Neural cell (in vitro differentiated cells): ENCODE measurements at regions not wholly inside any gene's neighbourhood (a gene's known extent, or its start where the extent isn't known, plus 50 kb on each side); places are given as distances from the start of the nearest gene placed in this dataset.

Experiments
- H2AFZ ChIP-seq: fragments of 200-600, 300-800 bp; sonication (generic), shearing (Covaris generic); 2 replicates; pipeline ENCODE4 v1.6.0; 2014; ENCODE audit warnings: low read depth, mild to moderate bottlenecking, antibody characterized with exemption, low read length, moderate library complexity
- H3F3A ChIP-seq: fragments of 200-600 bp; shearing (Covaris generic); 2 replicates; pipeline ENCODE4 v1.6.1; 2016; ENCODE audit warnings: mild to moderate bottlenecking, moderate library complexity, mixed read lengths, antibody characterized with exemption, low read length; ENCODE audit not compliant: insufficient read depth, poor library complexity, severe bottlenecking
- H3K27ac ChIP-seq: fragments of 200-600, 300-800 bp; sonication (generic), shearing (Covaris generic); 2 replicates; pipeline ENCODE4 v1.5.1; 2014; ENCODE audit warnings: mild to moderate bottlenecking, low read length, moderate library complexity
- H3K27me3 ChIP-seq: fragments of 300-800, 200-600 bp; sonication (generic), shearing (Covaris generic); 2 replicates; pipeline ENCODE4 v1.6.0; 2014; ENCODE audit warnings: mild to moderate bottlenecking, low read depth, low read length, moderate library complexity; ENCODE audit not compliant: insufficient read depth
- H3K36me3 ChIP-seq: fragments of 300-800, 200-600 bp; sonication (generic), shearing (Covaris generic); 2 replicates; pipeline ENCODE4 v1.5.1; 2014; ENCODE audit warnings: mild to moderate bottlenecking, antibody characterized with exemption, low read length, moderate library complexity; ENCODE audit not compliant: insufficient read depth
- H3K4me2 ChIP-seq: fragments of 300-800, 200-600 bp; sonication (generic), shearing (Covaris generic); 2 replicates; pipeline ENCODE4 v1.6.0; 2014; ENCODE audit warnings: mild to moderate bottlenecking, low read length
- H3K4me3 ChIP-seq: fragments of 300-800, 200-600 bp; sonication (generic), shearing (Covaris generic); 2 replicates; pipeline ENCODE4 v1.5.1; 2014; ENCODE audit warnings: mild to moderate bottlenecking, low read length, moderate library complexity
- H3K79me2 ChIP-seq: fragments of 200-600 bp; shearing (Covaris generic); replicated peaks from 2 replicates; pipeline ENCODE4 v1.6.0; 2014; ENCODE audit warnings: mild to moderate bottlenecking, low read length, moderate library complexity; ENCODE audit not compliant: insufficient read depth
- H3K9ac ChIP-seq: fragments of 300-800, 200-600 bp; sonication (generic), shearing (Covaris generic); 2 replicates; pipeline ENCODE4 v1.6.1; 2016; ENCODE audit warnings: mild to moderate bottlenecking, low read length, mixed read lengths
- H3K9me2 ChIP-seq: fragments of 200-600 bp; shearing (Covaris generic); 2 replicates; pipeline ENCODE4 v1.6.1; 2016; ENCODE audit warnings: mild to moderate bottlenecking, low read length, mixed read lengths; ENCODE audit not compliant: insufficient read depth
- H3K9me3 ChIP-seq: fragments of 200-600, 300-800 bp; sonication (generic), shearing (Covaris generic); 2 replicates; pipeline ENCODE4 v1.6.1; 2016; ENCODE audit warnings: mild to moderate bottlenecking, mixed run types, low read length, moderate library complexity, mixed read lengths
- H4K20me1 ChIP-seq: fragments of 200-600 bp; shearing (Covaris generic); 2 replicates; pipeline ENCODE4 v1.6.1; 2016; ENCODE audit warnings: mild to moderate bottlenecking, mixed run types; ENCODE audit not compliant: insufficient read depth
- CTCF ChIP-seq: fragments of 450-650 bp; IDR thresholded peaks from 2 replicates; pipeline ENCODE4 v1.5.1; 2014; ENCODE audit warnings: antibody characterized with exemption, mild to moderate bottlenecking, moderate library complexity; ENCODE audit not compliant: poor library complexity, severe bottlenecking
- EP300 ChIP-seq: fragments of 450-650 bp; conservative IDR thresholded peaks from 2 replicates; pipeline ENCODE4 v1.6.1; 2014; ENCODE audit warnings: antibody characterized with exemption, mild to moderate bottlenecking, moderate library complexity; ENCODE audit not compliant: poor library complexity, severe bottlenecking
- EZH2 ChIP-seq: fragments of 200-600, 300-800 bp; shearing (Covaris generic), sonication (generic); IDR thresholded peaks from 2 replicates; pipeline ENCODE4 v1.6.1; 2014; ENCODE audit warnings: antibody characterized with exemption, low read length, borderline replicate concordance, mild to moderate bottlenecking; ENCODE audit not compliant: insufficient read depth, poor library complexity, severe bottlenecking
- MXI1 ChIP-seq: fragments of 450-650 bp; conservative IDR thresholded peaks from 2 replicates; pipeline ENCODE4 v1.6.1; 2014; ENCODE audit warnings: antibody characterized with exemption, mild to moderate bottlenecking; ENCODE audit not compliant: poor library complexity, severe bottlenecking
- POLR2AphosphoS5 ChIP-seq: IDR thresholded peaks from 2 replicates; pipeline ENCODE4 v1.6.1; 2012
- RAD21 ChIP-seq: fragments of 450-650 bp; conservative IDR thresholded peaks from 2 replicates; pipeline ENCODE4 v1.6.1; 2014; ENCODE audit warnings: antibody characterized with exemption, mild to moderate bottlenecking, moderate library complexity
- REST ChIP-seq: IDR thresholded peaks from 2 replicates; pipeline ENCODE4 v1.6.1; 2012; ENCODE audit warnings: borderline replicate concordance
- SMC3 ChIP-seq: fragments of 450-650 bp; conservative IDR thresholded peaks from 2 replicates; pipeline ENCODE4 v1.6.1; 2014; ENCODE audit warnings: antibody characterized with exemption, mild to moderate bottlenecking, moderate library complexity; ENCODE audit not compliant: poor library complexity
- TAF1 ChIP-seq: IDR thresholded peaks from 2 replicates; pipeline ENCODE4 v1.6.1; 2012; ENCODE audit warnings: low read depth

- H4K20me1 ChIP-seq = no peaks in the 10 kb centered on the region
- H3K9me2 ChIP-seq = no peaks in the 10 kb centered on the region
- TF ChIP-seq SMC3 = no peak
- TF ChIP-seq CTCF = no peak
- TF ChIP-seq POLR2AphosphoS5 = no peak
- no peak for TF ChIP-seq REST
- TF ChIP-seq EP300 = no peak
- no peak for TF ChIP-seq TAF1
- no peak for TF ChIP-seq RAD21
- no peak for TF ChIP-seq MXI1
- no peak for TF ChIP-seq EZH2
- no peaks in the 10 kb centered on the region for H3K79me2 ChIP-seq
- H2AFZ ChIP-seq = no peak overlapping the region
- no peak overlapping the region for H3K9ac ChIP-seq
- no peak overlapping the region for H3K4me3 ChIP-seq
- no peaks in the 10 kb centered on the region for H3K36me3 ChIP-seq
- H3K27ac ChIP-seq = no peak overlapping the region
- no peak overlapping the region for H3K4me2 ChIP-seq
- no peaks in the 10 kb centered on the region for H3K9me3 ChIP-seq
- no peaks in the 10 kb centered on the region for H3K27me3 ChIP-seq
- no peaks in the 10 kb centered on the region for H3F3A ChIP-seq
Observed at GRCh38 chr2:100736121-100736915, 83.6 kb upstream of the NPAS2 start.

GRCh38 chr2:100739735-100740432 lies 80.1 kb upstream of the NPAS2 start:
- H3F3A ChIP-seq = no peaks in the 10 kb centered on the region
- H4K20me1 ChIP-seq = no peaks in the 10 kb centered on the region
- H3K4me2 ChIP-seq = no peak overlapping the region
- H3K9ac ChIP-seq = no peak overlapping the region
- no peak overlapping the region for H3K4me3 ChIP-seq
- H3K9me3 ChIP-seq = no peaks in the 10 kb centered on the region
- H3K79me2 ChIP-seq = no peaks in the 10 kb centered on the region
- H3K27ac ChIP-seq = no peak overlapping the region
- TF ChIP-seq RAD21 (no peak), EP300 (no peak), MXI1 (no peak)
- H3K27me3 ChIP-seq = no peaks in the 10 kb centered on the region
- no peaks in the 10 kb centered on the region for H3K9me2 ChIP-seq
- H3K36me3 ChIP-seq = no peaks in the 10 kb centered on the region
- no peak overlapping the region for H2AFZ ChIP-seq
